Right lobe of liver (tissue), 6 donors: ENCODE measurements at regions not wholly inside any gene's neighbourhood (a gene's known extent, or its start where the extent isn't known, plus 50 kb on each side); places are given as distances from the start of the nearest gene placed in this dataset.

ENCODE experiments used
- ATAC-seq, 4 donors: fragments of 200-7000 bp; cut with Tn5 transposase; one replicate each; pipeline ENCODE4 v1.9.1; 2020; ENCODE audit warnings: mild to moderate bottlenecking in 4 of 4, moderate library complexity in 4 of 4
- DNase-seq, 3 donors: peaks; one replicate each; pipeline ENCODE4 v3.0.0-alpha.2; 2020
- H3K27ac ChIP-seq, 3 donors: fragments of 200-600 bp; one replicate each; pipeline ENCODE4 v1.8.0; 2022
- H3K27me3 ChIP-seq, 2 donors: fragments of 200-600 bp; one replicate each; pipeline ENCODE4 v1.8.0; 2022
- H3K36me3 ChIP-seq, 4 donors: fragments of 200-600 bp; sonication (generic) in 1 of 4; one replicate each; pipeline versions ENCODE4 v1.5.1 to v1.8.0; 2017 to 2022; ENCODE audit warnings: control low read depth in 1 of 4
- H3K4me1 ChIP-seq, 4 donors: fragments of 200-600 bp; sonication (generic) in 1 of 4; one replicate each; pipeline versions ENCODE4 v1.5.1 to v1.8.0; 2017 to 2022; ENCODE audit warnings: control low read depth in 1 of 4
- H3K4me3 ChIP-seq, 3 donors: fragments of 200-600 bp; one replicate each; pipeline ENCODE4 v1.8.0; 2022
- H3K9me3 ChIP-seq, 4 donors: fragments of 200-600 bp; sonication (generic) in 1 of 4; one replicate each; pipeline versions ENCODE4 v1.5.1 to v1.8.0; 2017 to 2022; ENCODE audit warnings: control low read depth in 1 of 4
- POLR2A ChIP-seq: fragments of 450-650 bp; IDR thresholded peaks from one replicate; pipeline ENCODE4 v1.6.1; 2017; ENCODE audit warnings: antibody characterized with exemption, mild to moderate bottlenecking
- WGBS: methylation state at CpG from one replicate; pipeline ENCODE4 v1.1.6; 2018; ENCODE audit warnings: low coverage, low lambda C conversion rate; ENCODE audit not compliant: insufficient coverage; ENCODE audit errors: missing lambda C conversion rate; 5-methylcytosine and 5-hydroxymethylcytosine counted together
- intact Hi-C, 2 donors: fragments of 100-400 bp; cut with DNase I; formaldehyde crosslinking; loops; one replicate each; pipeline versions ENCODE4 v1.11.2 to v1.14.1; 2022
- TF ChIP-seq, protein P1 (sequence below), 4 donors: fragments of 200-600 bp in 3 of 4; fragments of 450-650 bp in 1 of 4; IDR thresholded peaks; one replicate each; pipeline versions ENCODE4 v1.5.1 to v1.8.0; 2016 to 2022; ENCODE audit warnings: antibody characterized with exemption in 4 of 4, mild to moderate bottlenecking in 2 of 4
- donor health status: DM: no; HTN: yes; CAD: no.
- donor health status: DM: no; HTN: no; CAD: no.
- donor health status: DM: no; HTN: no; CAD: no.
- donor health status: DM: no; HTN: yes; CAD: no.
- donor health status: DM: no; HTN: yes; CAD: no.

DNA sequence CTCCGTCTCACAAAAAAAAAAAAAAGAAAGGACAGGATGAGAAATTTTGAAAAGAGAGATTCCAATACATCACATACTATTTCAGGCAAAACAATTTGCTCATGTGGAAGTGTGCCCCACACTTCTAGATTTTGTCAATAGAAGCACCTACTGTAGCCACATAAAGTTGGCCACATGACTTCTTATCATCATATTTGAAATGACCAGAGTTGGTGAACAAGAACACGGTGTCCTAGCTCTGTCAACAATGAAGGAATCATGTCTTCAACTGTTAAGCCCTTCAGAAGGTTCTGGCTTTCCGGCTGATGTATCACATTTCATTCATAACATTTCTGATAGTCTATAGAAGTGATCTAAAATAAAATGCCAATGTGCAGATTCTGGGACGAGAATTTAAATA lies 534.5 kb downstream of the TMEM114 start:
- intact Hi-C loops: no loop called here
- TF ChIP-seq POLR2A: no peak
- TF ChIP-seq, protein P1, sequence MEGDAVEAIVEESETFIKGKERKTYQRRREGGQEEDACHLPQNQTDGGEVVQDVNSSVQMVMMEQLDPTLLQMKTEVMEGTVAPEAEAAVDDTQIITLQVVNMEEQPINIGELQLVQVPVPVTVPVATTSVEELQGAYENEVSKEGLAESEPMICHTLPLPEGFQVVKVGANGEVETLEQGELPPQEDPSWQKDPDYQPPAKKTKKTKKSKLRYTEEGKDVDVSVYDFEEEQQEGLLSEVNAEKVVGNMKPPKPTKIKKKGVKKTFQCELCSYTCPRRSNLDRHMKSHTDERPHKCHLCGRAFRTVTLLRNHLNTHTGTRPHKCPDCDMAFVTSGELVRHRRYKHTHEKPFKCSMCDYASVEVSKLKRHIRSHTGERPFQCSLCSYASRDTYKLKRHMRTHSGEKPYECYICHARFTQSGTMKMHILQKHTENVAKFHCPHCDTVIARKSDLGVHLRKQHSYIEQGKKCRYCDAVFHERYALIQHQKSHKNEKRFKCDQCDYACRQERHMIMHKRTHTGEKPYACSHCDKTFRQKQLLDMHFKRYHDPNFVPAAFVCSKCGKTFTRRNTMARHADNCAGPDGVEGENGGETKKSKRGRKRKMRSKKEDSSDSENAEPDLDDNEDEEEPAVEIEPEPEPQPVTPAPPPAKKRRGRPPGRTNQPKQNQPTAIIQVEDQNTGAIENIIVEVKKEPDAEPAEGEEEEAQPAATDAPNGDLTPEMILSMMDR (IDR thresholded peaks at IDR 0.05): no peak
- 52% methylated on average over 4 of the region's 4 CpGs for WGBS
- Histone ChIP-seq H3K27me3 (no peaks in the 10 kb centered on the region), H3K27ac (no peak overlapping the region), H3K4me3 (no peak overlapping the region), H3K36me3 (no peaks in the 10 kb centered on the region), H3K4me1 (no peaks in the 10 kb centered on the region), H3K9me3 (no peaks in the 10 kb centered on the region)
- DNase-seq (no peak), ATAC-seq (no peak)

GRCh38 chr16:8053437-8053836 lies 536.9 kb downstream of the TMEM114 start:
- 49% methylated on average over 4 of the region's 4 CpGs for WGBS
- H3K4me1 ChIP-seq: no peaks in the 10 kb centered on the region
- no peak overlapping the region for H3K4me3 ChIP-seq
- intact Hi-C loops: no loop called here
- no peak for ATAC-seq
- no peaks in the 10 kb centered on the region for H3K36me3 ChIP-seq
- no peak for TF ChIP-seq POLR2A
- TF ChIP-seq, protein P1 (IDR thresholded peaks at IDR 0.05): no peak
- H3K27ac ChIP-seq: no peak overlapping the region
- H3K9me3 ChIP-seq: no peaks in the 10 kb centered on the region
- no peak for DNase-seq
- no peaks in the 10 kb centered on the region for H3K27me3 ChIP-seq

GRCh38 chr16:8048433-8048832 lies 541.9 kb downstream of the TMEM114 start:
- Histone ChIP-seq H3K27me3 (no peaks in the 10 kb centered on the region), H3K9me3 (no peaks in the 10 kb centered on the region), H3K4me1 (no peaks in the 10 kb centered on the region), H3K4me3 (no peak overlapping the region), H3K36me3 (no peaks in the 10 kb centered on the region), H3K27ac (no peak overlapping the region)
- 40% methylated on average over 3 of the region's 4 CpGs for WGBS
- DNase-seq (no peak), ATAC-seq (no peak)
- intact Hi-C loops: no loop called here
- TF ChIP-seq POLR2A: no peak
- TF ChIP-seq, protein P1 (IDR thresholded peaks at IDR 0.05): no peak

- Histone ChIP-seq H3K36me3 (no peaks in the 10 kb centered on the region), H3K4me3 (no peak overlapping the region), H3K27me3 (no peaks in the 10 kb centered on the region), H3K9me3 (no peaks in the 10 kb centered on the region), H3K27ac (no peak overlapping the region), H3K4me1 (no peaks in the 10 kb centered on the region)
- ATAC-seq: no peak
- TF ChIP-seq POLR2A: no peak
- TF ChIP-seq, protein P1 (IDR thresholded peaks at IDR 0.05): no peak
- no peak for DNase-seq
- WGBS: 36% methylated on average over 2 of the region's 7 CpGs
- intact Hi-C loops: no loop called here
Measured at GRCh38 chr16:8047736-8048135, 542.6 kb downstream of the TMEM114 start.

DNA sequence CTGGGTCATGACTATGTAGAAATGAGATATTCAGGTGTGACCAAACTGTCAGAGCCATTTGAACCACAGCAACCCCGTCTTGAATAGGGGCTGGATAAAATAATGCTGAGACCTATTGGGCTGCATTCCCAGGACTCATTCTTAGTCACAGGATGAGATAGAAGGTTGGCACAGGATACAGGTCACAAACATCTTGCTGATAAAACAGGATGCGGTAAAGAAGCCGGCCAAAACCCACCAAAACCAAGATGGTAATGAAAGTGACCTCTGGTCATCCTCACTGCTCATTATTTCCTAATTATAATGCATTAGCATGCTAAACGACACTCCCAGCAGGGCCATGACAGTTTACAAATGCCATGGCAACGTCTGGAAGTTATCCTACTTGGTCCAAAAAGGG lies 545.5 kb downstream of the TMEM114 start:
- H3K9me3 ChIP-seq: no peaks in the 10 kb centered on the region
- no peaks in the 10 kb centered on the region for H3K36me3 ChIP-seq
- TF ChIP-seq, protein P1 (IDR thresholded peaks at IDR 0.05): no peak
- TF ChIP-seq POLR2A: no peak
- no peak overlapping the region for H3K4me3 ChIP-seq
- no peak overlapping the region for H3K27ac ChIP-seq
- DNase-seq (no peak), ATAC-seq (no peak)
- intact Hi-C loops: no loop called here
- H3K27me3 ChIP-seq: no peaks in the 10 kb centered on the region
- H3K4me1 ChIP-seq: no peaks in the 10 kb centered on the region
- 47% methylated on average over 5 of the region's 5 CpGs for WGBS
